ENCODE measurements at regions not wholly inside any gene's neighbourhood (a gene's known extent, or its start where the extent isn't known, plus 50 kb on each side); places are given as distances from the start of the nearest gene placed in this dataset.
"Not testable (repeated sequence)": the region's sequence is repeated elsewhere in the genome, so short reads cannot be mapped to it uniquely, and the experiment has no call there.

DNA sequence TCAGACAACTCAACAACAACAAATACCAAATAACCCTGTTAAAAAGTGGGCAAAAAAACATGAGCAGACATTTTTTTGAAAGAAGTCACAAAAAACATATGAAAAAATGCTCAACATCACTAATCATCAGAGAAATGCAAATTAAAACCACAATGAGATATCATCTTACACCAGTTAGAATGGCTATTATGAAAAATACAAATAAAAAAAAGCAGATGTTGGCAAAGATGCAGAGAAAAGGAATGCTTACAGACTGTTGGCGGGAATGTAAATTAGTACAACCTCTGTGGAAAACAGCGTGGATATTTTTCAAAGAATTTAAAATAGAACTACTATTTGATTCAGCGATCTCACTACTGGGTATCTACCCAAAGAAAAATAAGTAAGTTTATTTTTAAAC lies 114.0 kb downstream of the SLC38A4 start:
- no peak for DNase-seq

DNA sequence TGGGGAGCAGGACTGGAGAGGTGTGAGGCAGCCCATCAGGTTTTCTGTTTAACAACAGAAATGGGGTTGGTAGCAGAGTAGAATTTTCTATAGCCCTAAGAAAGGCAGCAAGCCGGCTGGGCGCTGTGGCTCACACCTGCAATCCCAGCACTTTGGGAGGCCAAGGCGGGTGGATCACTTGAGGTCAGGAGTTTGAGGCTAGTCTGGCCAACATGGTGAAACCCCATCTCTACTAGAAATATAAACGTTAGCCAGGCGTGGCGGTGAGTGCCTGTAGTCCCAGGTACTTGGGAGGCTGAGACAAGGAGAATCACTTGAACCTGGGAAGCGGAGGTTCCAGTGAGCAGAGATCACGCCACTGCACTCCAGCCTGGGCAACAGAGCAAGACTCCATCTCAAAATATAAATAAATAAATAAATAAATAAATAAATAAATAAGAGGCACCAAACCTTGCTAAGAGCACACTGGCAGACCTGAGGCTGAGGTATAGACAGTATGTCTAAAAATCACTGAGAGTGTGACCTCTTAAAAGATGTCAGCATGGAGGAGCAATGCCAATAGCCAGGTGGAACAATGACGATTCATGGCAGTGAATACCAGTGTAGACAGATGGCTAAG lies 115.6 kb downstream of the SLC38A4 start:
- DNase-seq: no peak

DNA sequence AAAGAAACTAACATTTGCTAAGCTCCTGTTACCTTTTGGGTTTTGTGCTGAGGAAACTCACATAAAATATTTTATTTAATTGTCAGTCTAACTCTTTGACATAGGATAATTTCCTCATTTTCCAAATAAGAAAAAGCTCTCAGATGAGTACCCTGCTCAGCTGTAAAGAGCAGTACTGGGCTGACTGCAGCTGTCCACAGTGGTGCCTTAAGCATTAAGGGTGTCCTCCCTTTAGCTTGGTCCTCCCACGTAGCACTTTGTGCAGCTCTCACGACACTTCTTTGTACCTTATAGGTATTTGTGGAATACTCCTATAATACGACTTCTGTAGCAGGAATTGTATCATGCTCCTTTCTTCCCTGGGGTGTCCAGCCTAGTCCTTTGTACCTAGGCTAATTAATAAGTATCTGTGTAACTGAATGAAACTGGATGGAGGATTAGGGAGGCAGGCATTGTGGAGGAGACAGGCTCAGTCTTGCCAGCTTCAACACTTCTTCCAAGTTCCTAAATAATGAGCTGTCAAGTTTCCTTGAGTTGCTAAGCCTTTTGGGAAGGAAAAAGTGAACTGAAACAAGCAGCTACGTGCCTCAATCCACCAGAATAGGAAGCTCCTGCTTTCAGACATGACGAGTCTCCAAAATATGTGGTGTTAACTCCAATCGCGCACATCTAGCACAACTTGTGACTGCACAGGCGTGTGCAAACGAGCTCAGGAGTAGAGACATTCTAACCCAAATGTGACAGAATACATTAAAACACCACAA lies 123.0 kb downstream of the SLC38A4 start:
- DNase-seq: no peak

DNA sequence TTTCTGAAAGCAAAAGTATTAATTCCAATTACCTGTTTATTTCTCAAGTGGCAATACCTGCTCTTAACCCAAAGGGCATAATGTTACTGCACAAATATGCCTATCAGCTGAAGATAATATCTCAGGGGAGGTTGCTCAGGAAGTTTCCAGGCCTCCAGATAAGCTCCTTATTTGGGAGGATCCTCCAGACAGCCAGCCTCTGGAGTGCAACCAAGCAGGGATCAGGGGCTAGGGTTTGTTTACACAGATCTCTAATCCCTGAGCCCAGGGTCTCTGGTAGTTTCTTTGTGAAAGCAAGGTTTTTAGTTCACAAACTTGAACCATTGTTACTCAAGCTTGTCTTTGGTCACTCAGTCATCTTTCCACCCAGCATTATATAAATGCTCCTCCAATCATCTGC lies 124.4 kb downstream of the SLC38A4 start:
- DNase-seq: no peak

DNA sequence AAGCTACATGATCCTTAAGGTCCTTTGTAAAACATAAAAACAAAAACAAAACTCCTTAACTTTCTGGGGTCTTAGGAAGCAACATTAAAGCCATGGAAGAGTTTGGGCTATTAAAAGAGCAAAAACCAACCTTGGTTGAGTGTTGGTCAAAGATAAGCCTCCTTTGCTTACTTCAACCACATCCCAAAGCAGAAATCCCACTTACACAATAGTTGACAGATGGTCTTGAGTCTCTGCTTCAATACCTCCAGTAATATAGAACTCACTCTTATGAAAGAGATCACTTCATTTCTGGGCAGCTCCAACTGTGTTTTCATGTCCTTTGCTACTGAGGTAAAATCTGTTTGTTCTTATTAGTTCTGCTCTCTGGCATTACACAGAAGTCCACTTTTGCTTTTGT lies 125.8 kb downstream of the SLC38A4 start:
- no peak for DNase-seq

DNA sequence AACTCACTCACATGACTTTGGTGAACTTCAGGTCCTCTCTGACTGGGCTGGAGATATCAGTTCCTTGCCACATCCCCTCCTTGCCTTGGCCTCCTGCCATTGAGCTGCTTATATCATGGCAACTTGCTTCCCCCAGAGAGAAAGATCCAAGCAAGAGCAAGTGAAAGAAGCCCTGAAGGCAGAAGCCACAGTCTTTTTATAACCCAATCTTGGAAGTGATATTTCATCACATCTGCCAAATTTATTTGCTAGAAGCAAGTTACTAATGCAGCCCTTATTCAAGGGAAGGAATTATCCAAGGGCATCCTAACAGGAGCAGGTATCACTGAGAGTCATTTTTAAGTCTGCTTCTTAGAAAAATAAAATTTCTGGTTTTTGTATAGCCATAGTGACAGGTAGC lies 127.8 kb downstream of the SLC38A4 start:
- no peak for DNase-seq

DNA sequence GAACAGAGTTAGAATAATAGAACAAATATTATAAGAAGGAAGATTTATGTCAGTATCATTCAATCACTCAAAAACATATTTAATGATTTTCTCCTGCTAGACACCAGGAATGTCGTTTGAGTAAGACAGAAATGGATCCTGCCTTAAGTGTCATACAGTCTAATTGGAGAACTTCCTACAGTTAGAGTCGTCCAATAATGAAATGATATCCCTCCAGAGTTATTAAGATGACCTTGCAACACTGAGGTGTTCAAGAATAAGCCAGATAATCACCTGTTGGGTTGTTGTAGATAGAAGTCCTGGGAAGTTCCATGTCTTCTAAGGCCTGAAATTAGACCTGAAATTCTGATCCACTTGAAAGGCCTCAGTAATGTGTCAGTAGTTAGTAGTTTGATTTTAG lies 132.3 kb downstream of the SLC38A4 start:
- no peak for DNase-seq

DNA sequence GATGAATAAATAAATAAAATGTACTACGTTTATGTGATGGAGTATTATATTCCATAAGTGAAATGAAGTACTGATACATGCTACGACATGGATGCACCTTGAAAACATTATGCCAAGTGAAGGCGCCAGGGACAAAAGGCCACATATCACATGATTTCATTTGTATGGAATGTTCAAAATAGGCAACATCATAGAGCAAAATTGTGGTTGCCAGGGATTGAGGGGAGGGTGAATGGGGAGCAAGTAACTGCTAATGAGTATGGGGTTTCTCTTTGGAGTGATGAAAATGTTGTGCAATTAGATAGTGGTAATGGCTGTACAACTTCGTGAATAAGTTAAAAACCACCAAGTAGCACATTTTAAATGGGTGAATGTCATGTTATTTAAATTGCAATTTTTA lies 132.8 kb downstream of the SLC38A4 start:
- no peak for DNase-seq

DNA sequence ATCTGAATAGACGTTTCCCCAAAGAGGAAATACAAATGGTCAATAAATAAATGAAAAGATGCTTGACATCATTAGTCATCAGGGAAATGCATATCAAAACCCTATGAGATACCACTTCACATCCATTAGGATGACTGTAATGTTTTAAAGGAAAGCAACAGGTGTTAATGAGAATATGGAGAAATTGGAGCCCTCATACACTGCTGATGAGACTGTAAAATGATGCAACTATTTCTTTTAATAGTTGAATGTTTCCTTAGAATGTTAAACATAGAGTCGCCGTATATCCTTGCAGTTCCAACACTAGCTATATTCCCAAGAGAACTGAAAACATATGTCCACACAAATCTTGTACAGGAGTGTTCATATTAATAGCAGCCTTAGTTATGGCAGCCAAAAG lies 133.2 kb downstream of the SLC38A4 start:
- no peak for DNase-seq

DNA sequence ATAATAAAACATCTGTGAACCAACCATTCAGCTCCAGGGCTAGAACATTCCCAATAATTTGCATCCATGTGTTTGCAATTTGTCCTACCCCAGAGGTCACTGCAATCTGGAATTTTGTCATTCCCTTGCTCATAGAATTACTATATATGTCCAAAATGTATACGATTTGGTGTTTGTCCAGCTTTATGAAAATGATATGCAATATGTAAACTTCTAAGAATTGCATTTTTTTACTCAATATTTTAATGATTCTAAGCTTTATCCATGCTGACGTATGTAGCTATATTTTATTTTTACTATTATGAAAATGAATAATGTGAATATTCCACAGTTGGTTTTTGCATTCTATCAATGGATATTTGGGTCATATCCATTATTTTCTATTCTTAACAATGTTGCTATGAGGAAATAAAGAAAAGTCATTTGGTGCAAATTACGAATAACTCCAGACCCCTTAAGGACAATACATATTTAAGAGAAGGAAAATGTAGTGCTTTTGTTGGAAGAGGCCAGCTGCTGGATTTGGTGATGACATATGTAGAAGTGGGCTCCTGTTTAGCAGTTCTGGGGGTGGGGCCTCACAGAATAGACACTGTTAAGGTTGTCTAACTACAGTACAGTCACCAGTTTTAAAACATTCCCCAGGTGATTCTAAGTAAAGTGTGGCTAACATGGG lies 139.4 kb downstream of the SLC38A4 start:
- no peak for DNase-seq

DNA sequence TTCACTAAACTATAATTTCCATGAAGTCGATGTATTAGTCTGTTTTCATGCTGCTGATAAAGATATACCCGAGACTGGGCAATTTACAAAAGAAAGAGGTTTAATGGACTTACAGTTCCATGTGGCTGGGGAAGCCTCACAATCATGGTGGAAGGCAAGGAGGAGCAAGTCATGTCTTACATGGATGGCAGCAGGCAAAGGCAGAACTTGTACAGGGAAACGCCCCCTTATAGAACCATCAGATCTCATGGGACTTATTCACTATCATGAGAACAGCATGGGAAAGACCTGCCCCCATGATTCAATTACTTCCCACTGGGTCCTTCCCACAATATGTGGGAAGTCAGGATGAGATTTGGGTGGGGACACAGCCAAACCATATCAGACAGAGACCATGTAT lies 141.6 kb downstream of the SLC38A4 start:
- DNase-seq: not testable (repeated sequence)

DNA sequence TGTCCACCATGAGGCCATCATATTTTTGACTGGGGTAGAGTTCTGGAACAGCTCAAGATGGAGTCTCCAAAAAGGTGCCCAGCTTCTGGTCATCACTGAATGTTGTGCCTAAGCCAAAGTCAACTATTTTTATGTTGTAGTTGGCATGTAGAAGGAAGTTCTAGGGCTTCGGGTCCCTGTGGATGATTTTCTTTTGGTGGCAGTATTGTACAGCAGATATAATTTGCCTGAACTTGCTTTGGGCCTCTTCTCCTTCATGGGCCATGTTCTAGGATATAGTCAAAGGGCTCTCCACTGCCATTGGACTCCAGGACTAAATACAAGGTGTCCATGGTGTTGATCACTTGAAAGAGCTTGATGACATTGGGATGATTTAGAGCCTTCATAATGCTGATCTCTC lies 143.6 kb downstream of the SLC38A4 start:
- DNase-seq: no peak

DNA sequence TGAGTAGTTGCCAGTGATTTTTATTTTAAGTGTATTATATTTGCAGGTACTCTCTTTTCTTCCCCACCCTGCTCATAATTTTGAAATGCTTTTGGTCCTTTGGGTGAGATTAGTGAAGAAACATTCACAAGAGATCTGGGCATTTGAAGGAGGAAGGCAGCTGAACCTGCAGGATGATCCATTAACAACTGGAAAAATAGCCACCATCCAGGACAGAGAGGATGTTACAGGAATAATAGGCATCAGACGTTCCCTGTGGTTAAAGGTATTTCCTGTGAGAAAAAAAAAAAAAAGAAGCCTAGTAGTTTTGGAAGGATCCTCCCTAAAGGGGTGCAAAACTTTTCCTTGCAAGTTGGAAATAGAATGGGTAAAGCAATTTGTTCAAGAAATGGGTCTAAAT lies 145.3 kb downstream of the SLC38A4 start:
- no peak for DNase-seq

DNA sequence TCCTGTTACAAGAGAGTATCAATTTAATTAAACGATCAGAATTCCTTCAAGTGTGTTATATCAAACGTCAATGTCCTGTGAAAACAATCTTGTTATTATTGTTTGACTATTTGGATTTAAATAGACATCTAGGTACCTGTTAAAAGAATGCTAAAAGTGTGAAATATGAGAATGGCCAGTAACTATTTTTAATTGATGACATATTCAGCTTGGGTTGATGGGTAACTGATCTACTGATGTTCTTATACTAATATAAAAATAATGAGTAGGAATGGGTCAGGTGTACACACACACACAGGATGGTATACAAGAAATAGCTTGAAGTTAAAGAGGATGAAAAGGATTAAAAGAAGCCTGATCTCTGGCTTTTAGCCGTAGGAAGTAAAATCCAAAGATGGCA lies 146.0 kb downstream of the SLC38A4 start:
- no peak for DNase-seq

DNA sequence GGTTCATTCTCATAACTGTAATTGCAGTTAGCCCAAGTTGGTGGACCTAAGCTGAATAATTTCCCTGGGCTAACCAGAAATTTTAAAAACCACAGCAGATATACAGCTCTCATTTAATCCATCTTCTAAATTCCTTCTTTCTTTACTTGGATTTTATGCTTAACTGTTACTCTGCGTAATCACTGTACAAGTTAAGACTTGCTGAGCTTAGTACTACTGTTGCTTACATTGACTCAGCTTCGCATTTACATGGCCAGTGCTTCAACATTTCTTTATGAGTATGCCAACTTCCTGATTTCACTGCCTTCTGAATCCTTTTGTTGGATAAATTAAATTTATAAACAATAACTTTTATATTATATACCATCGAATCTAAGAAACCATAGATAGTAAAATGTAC lies 147.4 kb downstream of the SLC38A4 start:
- no peak for DNase-seq

DNA sequence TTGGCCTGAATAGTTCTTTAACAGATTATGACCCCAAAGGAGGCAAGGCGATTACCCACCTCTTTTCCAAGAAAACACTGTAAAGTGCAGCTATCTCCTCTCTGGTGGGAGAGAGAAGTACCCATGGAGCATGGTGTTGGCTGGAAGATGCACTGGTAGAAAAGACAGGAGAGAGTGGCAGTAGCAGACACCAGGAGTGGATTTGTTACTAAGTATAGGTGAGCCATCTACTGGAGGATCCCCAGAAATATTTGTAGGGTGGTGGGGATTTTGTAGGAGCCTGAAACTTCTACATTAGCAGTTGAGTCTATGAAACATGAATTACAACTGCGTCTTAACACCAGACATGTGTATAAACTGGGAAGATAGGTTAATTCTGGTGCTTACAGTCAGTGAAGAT lies 148.0 kb downstream of the SLC38A4 start:
- no peak for DNase-seq

DNA sequence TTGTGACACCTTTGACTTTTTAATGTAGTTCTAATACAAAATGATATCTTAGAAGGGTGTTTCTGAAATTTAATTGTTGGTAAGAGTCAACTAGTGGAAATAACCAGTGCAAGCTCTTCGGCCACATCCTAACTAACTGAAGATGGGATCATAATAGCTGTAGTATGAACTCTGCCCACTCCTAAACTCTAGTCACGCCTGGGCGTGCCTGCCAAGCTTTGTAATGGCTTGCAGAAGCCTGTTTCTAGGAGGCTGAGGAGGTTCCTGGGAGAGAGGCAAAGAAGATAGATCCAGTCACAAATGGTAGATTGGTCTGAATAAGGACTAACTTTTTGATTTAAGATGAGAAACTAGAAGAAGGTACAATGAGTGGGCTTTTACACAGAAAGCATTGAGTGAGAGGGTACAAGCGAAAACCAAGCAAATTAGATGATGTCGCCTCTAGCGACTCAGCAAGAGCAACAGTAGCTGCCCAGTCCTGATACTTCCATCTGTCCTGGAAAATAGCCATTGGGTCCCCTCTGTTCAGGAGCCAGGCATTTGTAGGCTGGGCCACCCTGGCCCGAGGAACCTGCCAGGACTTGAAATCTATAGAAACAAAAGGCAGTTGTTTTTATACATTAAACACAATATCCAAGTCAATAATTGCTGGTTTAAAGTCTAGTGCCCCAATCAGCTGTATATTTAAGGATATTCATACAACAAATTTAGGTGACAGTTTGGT lies 148.8 kb downstream of the SLC38A4 start:
- DNase-seq: no peak

DNA sequence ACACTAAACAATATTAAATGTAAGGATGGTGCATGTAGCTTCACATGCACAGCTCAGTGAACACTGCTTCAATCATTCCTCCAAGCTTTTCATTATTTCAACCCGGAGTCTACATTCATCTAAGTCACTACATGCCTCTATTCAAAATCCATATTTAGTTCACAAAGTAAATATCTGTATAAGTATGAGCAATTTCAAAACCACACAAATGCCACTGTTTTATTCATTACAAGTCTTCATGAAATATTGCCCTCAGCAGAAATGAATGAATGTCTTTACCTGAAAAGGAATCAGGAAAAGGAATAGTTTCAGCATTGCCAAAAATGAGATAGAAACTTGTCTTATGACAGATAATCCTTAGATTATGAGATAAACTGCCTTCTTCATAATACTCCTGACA lies 149.4 kb downstream of the SLC38A4 start:
- no peak for DNase-seq

DNA sequence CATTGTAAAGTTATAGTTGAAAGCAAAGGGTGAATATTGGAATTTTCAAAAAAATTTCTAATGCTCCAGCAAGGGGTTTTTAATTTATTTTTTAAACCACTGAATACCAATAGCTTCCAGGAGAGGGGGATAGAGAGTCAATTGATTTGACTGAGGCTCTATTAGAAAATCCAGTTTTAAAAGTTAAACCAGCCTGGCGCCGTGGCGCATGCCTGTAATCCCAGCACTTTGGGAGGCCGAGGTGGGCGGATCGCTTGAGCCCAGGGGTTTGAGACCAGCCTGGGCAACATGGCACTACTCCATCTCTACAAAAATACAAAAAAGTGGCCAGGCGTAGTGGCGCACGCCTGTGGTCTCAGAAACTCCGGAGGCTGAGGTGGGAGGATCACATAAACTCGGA lies 150.1 kb downstream of the SLC38A4 start:
- no peak for DNase-seq

DNA sequence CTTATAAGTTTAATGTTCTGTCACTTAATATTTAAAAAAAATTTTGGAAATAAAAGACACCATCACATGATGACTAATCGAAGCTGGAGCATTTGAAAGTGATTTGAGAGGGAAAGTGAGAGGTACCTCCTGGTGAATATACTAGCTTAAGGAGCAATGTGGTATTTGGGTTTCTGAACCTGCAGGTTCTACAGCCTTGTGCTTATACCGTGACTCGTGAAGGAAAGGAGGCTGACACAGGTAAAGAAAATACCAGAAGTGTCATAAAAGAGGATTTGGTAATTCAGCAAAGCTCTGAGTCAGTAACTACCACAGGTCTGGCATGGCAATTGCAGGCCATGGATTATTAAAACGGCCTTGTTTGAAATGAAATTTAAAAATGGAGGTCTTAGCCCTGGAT lies 151.0 kb downstream of the SLC38A4 start:
- DNase-seq: no peak

DNA sequence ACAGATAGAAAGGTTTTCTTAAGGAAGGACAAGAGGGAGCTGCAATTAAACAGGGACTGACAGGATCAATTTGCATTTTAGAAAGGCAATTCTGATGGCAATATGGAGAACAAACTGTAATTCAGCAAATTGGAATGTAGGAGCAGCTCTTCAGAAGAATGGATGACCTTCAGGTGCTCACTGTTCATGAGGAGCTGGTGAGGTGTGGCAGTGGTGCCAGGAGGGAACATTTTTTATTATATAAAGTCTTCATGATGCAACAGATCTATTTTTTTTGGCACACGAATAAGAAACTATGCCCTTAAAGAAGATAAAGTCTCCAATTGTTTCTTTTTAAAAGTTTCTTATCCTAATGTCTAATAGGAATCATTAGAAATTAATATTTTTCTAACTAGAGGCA lies 151.7 kb downstream of the SLC38A4 start:
- no peak for DNase-seq

DNA sequence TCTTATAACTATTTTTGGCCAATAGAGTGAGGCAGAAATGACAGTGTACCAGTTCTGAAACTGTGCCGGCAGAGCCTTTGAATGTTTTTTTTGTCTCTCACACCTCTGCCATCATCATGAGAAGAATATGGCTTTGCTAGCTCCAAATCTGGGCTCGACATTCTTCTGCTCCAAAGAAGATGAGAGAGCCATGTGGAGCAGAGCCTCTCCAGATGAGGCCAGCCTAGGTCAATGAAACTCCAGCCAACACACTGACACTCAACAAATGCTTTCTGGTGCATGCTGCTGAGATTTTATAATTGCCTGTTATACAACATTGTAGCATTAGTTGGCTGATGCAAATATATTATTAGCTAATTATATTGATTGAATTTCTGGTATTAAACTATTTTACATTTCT lies 154.7 kb downstream of the SLC38A4 start:
- DNase-seq: no peak

DNA sequence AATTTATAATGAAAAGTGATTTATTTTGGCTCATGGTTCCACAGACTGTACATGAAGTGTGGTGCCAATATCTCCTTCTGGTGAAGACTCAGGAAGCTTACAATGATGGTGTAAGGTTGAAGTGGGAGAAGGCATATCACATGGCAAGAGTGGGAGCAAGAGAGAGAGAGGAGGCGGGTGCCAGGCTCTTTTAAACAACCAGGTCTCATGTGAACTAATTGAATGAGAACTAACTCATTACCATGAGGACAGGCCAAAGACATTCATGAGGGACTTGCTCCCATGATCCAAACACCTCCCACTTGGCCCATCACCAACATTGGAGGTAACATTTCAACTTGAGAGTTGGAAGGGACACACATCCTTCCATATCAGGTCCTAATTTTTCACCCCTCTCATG lies 155.2 kb downstream of the SLC38A4 start:
- DNase-seq: no peak

DNA sequence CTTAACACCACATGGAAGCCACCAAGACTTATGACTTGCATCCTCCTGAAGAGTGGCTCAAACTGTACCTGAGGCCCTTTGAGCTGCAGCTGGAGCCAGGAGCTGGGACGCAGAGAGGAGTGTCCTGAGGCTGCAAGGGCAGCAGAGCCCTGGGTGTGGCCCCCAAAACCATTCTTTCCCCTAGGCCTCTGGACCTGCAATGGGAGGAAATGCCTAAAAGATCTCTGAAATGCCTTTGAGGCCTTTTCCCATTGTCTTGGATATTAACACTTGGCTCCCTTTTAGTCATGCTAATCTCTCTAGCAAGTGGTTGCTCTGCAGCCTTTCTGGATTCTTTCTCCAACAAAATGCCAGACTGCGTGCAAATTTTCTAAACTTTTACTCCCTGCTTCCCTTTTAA lies 156.1 kb downstream of the SLC38A4 start:
- no peak for DNase-seq
